ENCODE measurements at regions not wholly inside any gene's neighbourhood (a gene's known extent, or its start where the extent isn't known, plus 50 kb on each side); places are given as distances from the start of the nearest gene placed in this dataset.

- TF ChIP-seq POLR2A (IDR thresholded peaks at IDR 0.05; ENCODE audit: low read depth, low read length) (no peak), RAD21 (IDR thresholded peaks at IDR 0.05; ENCODE audit: low read length) (no peak), CTCF (conservative IDR thresholded peaks at IDR 0.05; ENCODE audit: low read depth, low read length) (no peak), MAZ (IDR thresholded peaks at IDR 0.05; ENCODE audit: borderline replicate concordance, low read depth, low read length) (no peak), USF2 (IDR thresholded peaks at IDR 0.05; ENCODE audit: low read depth, low read length) (no peak), BHLHE40 (IDR thresholded peaks at IDR 0.05; ENCODE audit: low read depth, low read length) (no peak), CEBPB (IDR thresholded peaks at IDR 0.05; ENCODE audit: low read depth, low read length) (no peak), MXI1 (IDR thresholded peaks at IDR 0.05; ENCODE audit: borderline replicate concordance, low read depth, low read length) (no peak), RFX5 (IDR thresholded peaks at IDR 0.05; ENCODE audit: low read depth, low read length) (no peak), RCOR1 (IDR thresholded peaks at IDR 0.05; ENCODE audit: insufficient replicate concordance, low read length) (no peak), SMC3 (IDR thresholded peaks at IDR 0.05; ENCODE audit: low read depth, low read length) (no peak), NFE2L2 (IDR thresholded peaks at IDR 0.05; ENCODE audit: low read depth, low read length) (no peak), MAFK (IDR thresholded peaks at IDR 0.05; ENCODE audit: low read depth, low read length) (no peak), FOS (IDR thresholded peaks at IDR 0.05; ENCODE audit: low read depth, low read length) (no peak)
Observed at GRCh38 chr7:23913016-23913415, 203.0 kb downstream of the STK31 start.

All from IMR-90 (cell line).